ENCODE measurements at regions not wholly inside any gene's neighbourhood (a gene's known extent, or its start where the extent isn't known, plus 50 kb on each side); places are given as distances from the start of the nearest gene placed in this dataset.

- Histone ChIP-seq H3F3A (replicated peaks; ENCODE audit: low read depth) (no peaks in the 10 kb centered on the region), H3K36me3 (ENCODE audit: insufficient read depth) (no peaks in the 10 kb centered on the region), H3K4me2 (no peak overlapping the region), H3K9me2 (ENCODE audit: insufficient read depth) (no peaks in the 10 kb centered on the region), H3K27me3 (ENCODE audit: insufficient read depth) (no peaks in the 10 kb centered on the region), H3K4me3 (no peak overlapping the region), H3K27ac (ENCODE audit: low read depth) (no peak overlapping the region), H3K79me2 (replicated peaks; ENCODE audit: insufficient read depth) (no peaks in the 10 kb centered on the region), H2AFZ (no peak overlapping the region), H4K20me1 (replicated peaks; ENCODE audit: insufficient read depth) (no peaks in the 10 kb centered on the region), H3K4me1 (ENCODE audit: insufficient read depth) (0 out of 2 replicates have a peak, but pooled peaks cover 11% of the 10 kb centered on the region)
- Mint-ChIP-seq H3K27ac (no peak overlapping the region), H3K27me3 (ENCODE audit: insufficient read depth, low read depth, poor library complexity) (no peaks in the 10 kb centered on the region), H3K4me1 (peaks cover 10% of the 10 kb centered on the region), H3K4me3 (no peak overlapping the region), H3K36me3 (ENCODE audit: low read depth) (no peaks in the 10 kb centered on the region), H3K9me3 (no peaks in the 10 kb centered on the region)
- TF ChIP-seq, protein P1, sequence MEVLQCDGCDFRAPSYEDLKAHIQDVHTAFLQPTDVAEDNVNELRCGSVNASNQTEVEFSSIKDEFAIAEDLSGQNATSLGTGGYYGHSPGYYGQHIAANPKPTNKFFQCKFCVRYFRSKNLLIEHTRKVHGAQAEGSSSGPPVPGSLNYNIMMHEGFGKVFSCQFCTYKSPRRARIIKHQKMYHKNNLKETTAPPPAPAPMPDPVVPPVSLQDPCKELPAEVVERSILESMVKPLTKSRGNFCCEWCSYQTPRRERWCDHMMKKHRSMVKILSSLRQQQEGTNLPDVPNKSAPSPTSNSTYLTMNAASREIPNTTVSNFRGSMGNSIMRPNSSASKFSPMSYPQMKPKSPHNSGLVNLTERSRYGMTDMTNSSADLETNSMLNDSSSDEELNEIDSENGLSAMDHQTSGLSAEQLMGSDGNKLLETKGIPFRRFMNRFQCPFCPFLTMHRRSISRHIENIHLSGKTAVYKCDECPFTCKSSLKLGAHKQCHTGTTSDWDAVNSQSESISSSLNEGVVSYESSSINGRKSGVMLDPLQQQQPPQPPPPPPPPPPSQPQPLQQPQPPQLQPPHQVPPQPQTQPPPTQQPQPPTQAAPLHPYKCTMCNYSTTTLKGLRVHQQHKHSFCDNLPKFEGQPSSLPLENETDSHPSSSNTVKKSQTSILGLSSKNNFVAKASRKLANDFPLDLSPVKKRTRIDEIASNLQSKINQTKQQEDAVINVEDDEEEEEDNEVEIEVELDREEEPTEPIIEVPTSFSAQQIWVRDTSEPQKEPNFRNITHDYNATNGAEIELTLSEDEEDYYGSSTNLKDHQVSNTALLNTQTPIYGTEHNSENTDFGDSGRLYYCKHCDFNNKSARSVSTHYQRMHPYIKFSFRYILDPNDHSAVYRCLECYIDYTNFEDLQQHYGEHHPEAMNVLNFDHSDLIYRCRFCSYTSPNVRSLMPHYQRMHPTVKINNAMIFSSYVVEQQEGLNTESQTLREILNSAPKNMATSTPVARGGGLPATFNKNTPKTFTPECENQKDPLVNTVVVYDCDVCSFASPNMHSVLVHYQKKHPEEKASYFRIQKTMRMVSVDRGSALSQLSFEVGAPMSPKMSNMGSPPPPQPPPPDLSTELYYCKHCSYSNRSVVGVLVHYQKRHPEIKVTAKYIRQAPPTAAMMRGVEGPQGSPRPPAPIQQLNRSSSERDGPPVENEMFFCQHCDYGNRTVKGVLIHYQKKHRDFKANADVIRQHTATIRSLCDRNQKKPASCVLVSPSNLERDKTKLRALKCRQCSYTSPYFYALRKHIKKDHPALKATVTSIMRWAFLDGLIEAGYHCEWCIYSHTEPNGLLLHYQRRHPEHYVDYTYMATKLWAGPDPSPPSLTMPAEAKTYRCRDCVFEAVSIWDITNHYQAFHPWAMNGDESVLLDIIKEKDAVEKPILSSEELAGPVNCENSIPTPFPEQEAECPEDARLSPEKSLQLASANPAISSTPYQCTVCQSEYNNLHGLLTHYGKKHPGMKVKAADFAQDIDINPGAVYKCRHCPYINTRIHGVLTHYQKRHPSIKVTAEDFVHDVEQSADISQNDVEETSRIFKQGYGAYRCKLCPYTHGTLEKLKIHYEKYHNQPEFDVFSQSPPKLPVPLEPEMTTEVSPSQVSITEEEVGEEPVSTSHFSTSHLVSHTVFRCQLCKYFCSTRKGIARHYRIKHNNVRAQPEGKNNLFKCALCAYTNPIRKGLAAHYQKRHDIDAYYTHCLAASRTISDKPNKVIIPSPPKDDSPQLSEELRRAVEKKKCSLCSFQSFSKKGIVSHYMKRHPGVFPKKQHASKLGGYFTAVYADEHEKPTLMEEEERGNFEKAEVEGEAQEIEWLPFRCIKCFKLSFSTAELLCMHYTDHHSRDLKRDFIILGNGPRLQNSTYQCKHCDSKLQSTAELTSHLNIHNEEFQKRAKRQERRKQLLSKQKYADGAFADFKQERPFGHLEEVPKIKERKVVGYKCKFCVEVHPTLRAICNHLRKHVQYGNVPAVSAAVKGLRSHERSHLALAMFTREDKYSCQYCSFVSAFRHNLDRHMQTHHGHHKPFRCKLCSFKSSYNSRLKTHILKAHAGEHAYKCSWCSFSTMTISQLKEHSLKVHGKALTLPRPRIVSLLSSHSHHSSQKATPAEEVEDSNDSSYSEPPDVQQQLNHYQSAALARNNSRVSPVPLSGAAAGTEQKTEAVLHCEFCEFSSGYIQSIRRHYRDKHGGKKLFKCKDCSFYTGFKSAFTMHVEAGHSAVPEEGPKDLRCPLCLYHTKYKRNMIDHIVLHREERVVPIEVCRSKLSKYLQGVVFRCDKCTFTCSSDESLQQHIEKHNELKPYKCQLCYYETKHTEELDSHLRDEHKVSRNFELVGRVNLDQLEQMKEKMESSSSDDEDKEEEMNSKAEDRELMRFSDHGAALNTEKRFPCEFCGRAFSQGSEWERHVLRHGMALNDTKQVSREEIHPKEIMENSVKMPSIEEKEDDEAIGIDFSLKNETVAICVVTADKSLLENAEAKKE (CRISPR knock-in tag; IDR thresholded peaks at IDR 0.05): no peak
- no peak for TF ChIP-seq EZH2phosphoT487 (IDR thresholded peaks at IDR 0.05; ENCODE audit: unreplicated experiment)
- no peak for TF ChIP-seq ZNF114 (CRISPR knock-in tag; IDR thresholded peaks at IDR 0.05)
- no peak for TF ChIP-seq REST (IDR thresholded peaks at IDR 0.05; ENCODE audit: unreplicated experiment)
- TF ChIP-seq POLR2AphosphoS5 (IDR thresholded peaks at IDR 0.05; ENCODE audit: low read depth): no peak
- no peak for TF ChIP-seq ZNF331 (CRISPR knock-in tag; IDR thresholded peaks at IDR 0.05; ENCODE audit: low read depth)
- no peak for TF ChIP-seq CTCF (conservative IDR thresholded peaks at IDR 0.05; ENCODE audit: low read depth in 2 of 2)
- TF ChIP-seq NANOG (IDR thresholded peaks at IDR 0.05; ENCODE audit: borderline replicate concordance): no peak
- no peak for TF ChIP-seq JUNB (IDR thresholded peaks at IDR 0.05; ENCODE audit: unreplicated experiment)
- TF ChIP-seq CREB1 (CRISPR knock-in tag; IDR thresholded peaks at IDR 0.05; ENCODE audit: low read depth): no peak
- no peak for TF ChIP-seq EZH2 (IDR thresholded peaks at IDR 0.05; ENCODE audit: low read depth, unreplicated experiment)
- TF ChIP-seq, protein P2, sequence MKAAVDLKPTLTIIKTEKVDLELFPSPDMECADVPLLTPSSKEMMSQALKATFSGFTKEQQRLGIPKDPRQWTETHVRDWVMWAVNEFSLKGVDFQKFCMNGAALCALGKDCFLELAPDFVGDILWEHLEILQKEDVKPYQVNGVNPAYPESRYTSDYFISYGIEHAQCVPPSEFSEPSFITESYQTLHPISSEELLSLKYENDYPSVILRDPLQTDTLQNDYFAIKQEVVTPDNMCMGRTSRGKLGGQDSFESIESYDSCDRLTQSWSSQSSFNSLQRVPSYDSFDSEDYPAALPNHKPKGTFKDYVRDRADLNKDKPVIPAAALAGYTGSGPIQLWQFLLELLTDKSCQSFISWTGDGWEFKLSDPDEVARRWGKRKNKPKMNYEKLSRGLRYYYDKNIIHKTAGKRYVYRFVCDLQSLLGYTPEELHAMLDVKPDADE (IDR thresholded peaks at IDR 0.05): no peak
- no peak for ATAC-seq
- DNase-seq (ENCODE audit: low spot score): no peak
Measured at GRCh38 chr13:85284349-85284748, 514.9 kb downstream of the SLITRK6 start.
